ENCODE measurements at regions not wholly inside any gene's neighbourhood (a gene's known extent, or its start where the extent isn't known, plus 50 kb on each side); places are given as distances from the start of the nearest gene placed in this dataset.

DNA sequence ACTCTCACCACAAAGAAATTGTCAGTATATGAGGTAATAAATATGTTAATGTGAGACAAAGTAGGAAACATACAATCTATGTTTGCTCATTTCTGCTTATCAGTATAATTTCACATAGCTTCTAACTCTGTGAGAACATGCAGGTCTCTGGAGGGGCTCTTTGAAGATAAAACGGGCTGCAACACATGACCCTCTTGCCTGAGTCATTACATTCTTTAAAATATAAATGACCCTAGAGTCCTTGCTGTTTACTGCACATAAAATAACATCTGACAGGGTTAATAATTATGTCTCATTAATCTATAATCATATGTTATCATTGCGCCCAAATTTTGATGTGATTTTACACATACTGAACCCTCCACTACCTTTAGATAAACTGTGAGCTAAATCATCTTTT, 681.5 kb downstream of the ARAP2 start:
- TF ChIP-seq, protein P1, sequence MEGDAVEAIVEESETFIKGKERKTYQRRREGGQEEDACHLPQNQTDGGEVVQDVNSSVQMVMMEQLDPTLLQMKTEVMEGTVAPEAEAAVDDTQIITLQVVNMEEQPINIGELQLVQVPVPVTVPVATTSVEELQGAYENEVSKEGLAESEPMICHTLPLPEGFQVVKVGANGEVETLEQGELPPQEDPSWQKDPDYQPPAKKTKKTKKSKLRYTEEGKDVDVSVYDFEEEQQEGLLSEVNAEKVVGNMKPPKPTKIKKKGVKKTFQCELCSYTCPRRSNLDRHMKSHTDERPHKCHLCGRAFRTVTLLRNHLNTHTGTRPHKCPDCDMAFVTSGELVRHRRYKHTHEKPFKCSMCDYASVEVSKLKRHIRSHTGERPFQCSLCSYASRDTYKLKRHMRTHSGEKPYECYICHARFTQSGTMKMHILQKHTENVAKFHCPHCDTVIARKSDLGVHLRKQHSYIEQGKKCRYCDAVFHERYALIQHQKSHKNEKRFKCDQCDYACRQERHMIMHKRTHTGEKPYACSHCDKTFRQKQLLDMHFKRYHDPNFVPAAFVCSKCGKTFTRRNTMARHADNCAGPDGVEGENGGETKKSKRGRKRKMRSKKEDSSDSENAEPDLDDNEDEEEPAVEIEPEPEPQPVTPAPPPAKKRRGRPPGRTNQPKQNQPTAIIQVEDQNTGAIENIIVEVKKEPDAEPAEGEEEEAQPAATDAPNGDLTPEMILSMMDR (IDR thresholded peaks at IDR 0.05), result no peak
- no peak for TF ChIP-seq EZH2phosphoT487 (IDR thresholded peaks at IDR 0.05)

Measured in neural progenitor cell (in vitro differentiated cells).